GM13976 (cell line): ENCODE measurements at regions not wholly inside any gene's neighbourhood (a gene's known extent, or its start where the extent isn't known, plus 50 kb on each side); places are given as distances from the start of the nearest gene placed in this dataset.
"Not testable (repeated sequence)": the region's sequence is repeated elsewhere in the genome, so short reads cannot be mapped to it uniquely, and the experiment has no call there.

Source experiments
- DNase-seq: peaks from one replicate; pipeline ENCODE4 v3.0.0; 2012; ENCODE audit warnings: low spot score
- CTCF ChIP-seq: IDR thresholded peaks from 2 replicates; pipeline ENCODE4 v1.5.1; 2012; ENCODE audit warnings: borderline replicate concordance, mild to moderate bottlenecking; ENCODE audit not compliant: insufficient read depth; ENCODE audit errors: extremely low read depth, missing control alignments, control extremely low read depth
- in situ Hi-C: fragments of 300-500 bp; cut with MboI; formaldehyde crosslinking; loops from one replicate; pipeline ENCODE4 v1.12.0; 2022; ENCODE audit warnings: low sequenced_read_pairs, mixed read lengths, inconsistent platforms; ENCODE audit not compliant: unreplicated experiment

- in situ Hi-C loops = no loop called here
- no peak for DNase-seq
- no peak for TF ChIP-seq CTCF
Observed at GRCh38 chr5:106639488-106639887, 1031.2 kb downstream of the EFNA5 start.

GRCh38 chr5:106637275-106637674, 1033.5 kb downstream of the EFNA5 start:
- no peak for TF ChIP-seq CTCF

GRCh38 chr5:106634375-106634774, 1036.4 kb downstream of the EFNA5 start:
- in situ Hi-C loops = no loop called here
- TF ChIP-seq CTCF = no peak
- DNase-seq = no peak

More at GRCh38 chr5:106637275-106637674, 1033.5 kb downstream of the EFNA5 start:
- in situ Hi-C loops = no loop called here
- DNase-seq = no peak

- no peak for DNase-seq
- no peak for TF ChIP-seq CTCF
- in situ Hi-C loops = no loop called here
Observed at GRCh38 chr5:106633825-106634224, 1036.9 kb downstream of the EFNA5 start.

GRCh38 chr5:106628456-106628855, 1042.3 kb downstream of the EFNA5 start:
- DNase-seq, in situ Hi-C loops: not testable (repeated sequence)

- in situ Hi-C loops = no loop called here
- TF ChIP-seq CTCF = no peak
- no peak for DNase-seq
Observed at GRCh38 chr5:106610041-106610440, 1060.7 kb downstream of the EFNA5 start.

- peak; percentile 21 for DNase-seq
- in situ Hi-C loops = no loop called here
- TF ChIP-seq CTCF = no peak
Observed at GRCh38 chr5:106601620-106602019, 1069.1 kb downstream of the EFNA5 start.
